T-helper 2 cell (primary cell): ENCODE measurements at regions not wholly inside any gene's neighbourhood (a gene's known extent, or its start where the extent isn't known, plus 50 kb on each side); places are given as distances from the start of the nearest gene placed in this dataset.

Experiments
- DNase-seq, 5 experiments: peaks; one replicate each; pipeline versions ENCODE4 v3.0.0 to v3.0.0-alpha.2; 2012 to 2022

DNA sequence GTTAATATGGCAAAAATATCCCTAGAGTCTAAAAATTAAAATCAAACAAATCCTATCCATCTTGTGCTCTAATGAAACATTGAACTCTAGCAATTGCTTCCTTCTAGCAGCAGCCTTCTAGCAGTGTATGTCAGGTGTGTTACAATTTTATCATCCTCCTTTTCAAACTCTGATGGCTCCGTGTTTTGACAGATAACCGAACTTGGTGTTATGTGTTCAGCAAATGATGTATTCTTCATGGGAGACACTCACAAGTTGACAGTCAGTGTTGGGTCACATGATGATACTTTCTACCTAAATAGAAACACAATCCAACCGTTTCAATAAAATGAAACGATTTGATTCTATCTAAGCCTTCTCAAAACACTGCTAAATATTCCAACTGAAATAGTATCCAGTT is 525.3 kb upstream of the NOVA1 start:
- no peak for DNase-seq

DNA sequence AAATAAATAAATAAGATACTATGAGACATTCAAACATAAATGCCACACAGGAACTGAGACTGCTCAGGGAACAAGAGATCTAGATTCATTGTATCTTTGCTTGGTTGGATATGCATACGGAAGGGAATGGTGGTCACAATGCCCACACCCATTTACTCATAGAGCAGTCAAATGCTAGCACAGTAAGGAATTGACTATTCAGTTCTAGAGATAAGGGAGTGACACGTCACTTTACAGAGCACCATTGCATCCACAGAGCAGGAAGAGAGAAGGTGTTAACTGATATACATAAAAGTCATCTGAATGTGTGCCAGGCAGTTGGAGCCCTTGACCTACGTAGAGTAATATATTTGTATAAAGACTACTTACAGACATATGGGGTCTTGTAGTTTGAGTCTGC is 530.0 kb upstream of the NOVA1 start:
- no peak for DNase-seq

DNA sequence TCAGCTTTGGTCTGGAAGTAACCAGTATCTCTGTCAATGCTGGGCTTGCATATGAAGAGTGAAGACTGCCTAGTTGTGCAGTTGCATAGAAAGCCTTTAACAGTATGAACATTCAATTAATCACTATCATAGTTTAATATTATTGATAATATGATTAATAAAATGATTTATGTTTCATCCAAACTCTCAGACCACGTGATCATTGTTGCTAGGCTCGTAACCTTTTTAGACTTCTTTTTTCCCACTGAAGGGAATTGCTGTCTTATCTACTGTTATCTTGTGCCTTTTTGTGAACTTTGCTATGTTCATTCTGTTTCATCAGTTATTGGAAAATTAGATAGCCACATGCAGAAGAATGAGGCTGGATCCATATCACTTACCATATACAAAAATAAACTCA is 536.4 kb upstream of the NOVA1 start:
- DNase-seq, result no peak

DNA sequence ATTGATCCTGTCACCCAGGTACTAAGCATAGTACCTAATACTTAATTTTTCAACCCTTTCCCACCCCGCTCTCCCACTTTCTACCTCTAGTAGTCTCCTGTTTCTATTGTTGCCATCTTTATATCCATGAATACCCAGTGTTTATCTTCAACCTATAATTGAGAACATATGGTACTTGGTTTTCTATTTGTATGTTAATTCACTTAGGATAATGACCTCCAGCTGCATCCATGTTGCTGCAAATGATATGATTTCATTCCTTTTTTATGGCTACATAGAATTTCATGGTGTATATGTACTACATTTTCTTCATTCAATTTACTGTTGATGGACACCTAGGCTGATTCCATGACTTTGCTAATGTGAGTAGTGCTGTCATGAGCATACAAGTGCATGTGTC is 547.3 kb upstream of the NOVA1 start:
- no peak for DNase-seq

DNA sequence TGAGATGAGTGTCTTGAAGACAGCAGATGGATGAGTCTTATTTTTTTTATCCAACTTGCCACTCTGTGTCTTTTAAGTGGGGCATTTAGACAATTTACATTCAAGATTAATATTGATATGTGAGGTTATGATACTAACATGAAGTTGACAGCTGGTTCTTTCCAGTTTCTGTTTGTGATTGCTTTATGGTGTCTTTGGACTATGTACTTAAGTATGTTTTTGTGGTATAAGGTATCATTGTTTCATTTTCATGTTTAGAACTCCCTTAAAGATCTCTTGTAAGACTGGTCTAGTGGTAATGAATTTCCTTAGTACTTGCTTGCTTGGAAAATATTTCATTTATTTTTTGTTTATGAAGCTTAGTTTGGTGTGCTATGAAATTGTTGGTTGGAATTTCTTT is 550.3 kb upstream of the NOVA1 start:
- DNase-seq, result no peak

DNA sequence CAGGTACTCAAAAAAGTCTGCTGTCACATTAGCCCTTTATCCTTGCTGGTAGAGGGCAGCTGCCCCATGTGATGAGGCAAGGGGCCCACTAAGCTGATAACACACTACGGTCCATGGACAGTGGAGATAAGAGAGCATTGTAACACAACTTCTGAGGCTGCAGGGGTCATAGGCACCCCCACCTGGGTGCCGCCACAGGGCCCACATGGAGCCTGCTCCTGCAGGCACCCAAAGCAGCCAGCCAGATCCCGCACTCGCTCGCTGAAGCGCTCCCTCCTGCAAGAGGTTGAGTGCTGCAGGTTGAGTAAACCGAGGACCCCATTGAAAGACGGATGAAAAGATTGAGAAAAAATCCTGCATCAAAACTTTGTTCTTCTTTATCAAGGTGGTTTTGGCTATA is 566.3 kb upstream of the NOVA1 start:
- DNase-seq, result no peak

DNA sequence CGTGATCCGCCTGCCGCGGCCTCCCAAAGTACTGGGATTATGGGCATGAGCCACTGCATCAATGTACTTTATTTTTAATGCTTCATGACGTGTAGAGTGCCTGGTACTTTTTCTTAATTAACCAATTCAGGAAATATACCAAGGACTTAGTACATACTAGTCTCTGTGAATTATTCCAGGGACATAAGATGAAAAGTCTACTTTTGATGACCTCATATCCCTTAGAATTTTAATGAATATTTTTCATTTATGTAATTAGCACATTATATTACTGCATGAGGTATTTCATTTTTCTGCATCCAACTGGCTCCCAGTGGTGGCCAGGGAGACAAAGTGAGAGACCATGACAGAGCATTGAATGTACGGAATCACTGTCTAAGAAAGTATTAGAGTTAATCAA is 577.7 kb upstream of the NOVA1 start:
- DNase-seq, result no peak

DNA sequence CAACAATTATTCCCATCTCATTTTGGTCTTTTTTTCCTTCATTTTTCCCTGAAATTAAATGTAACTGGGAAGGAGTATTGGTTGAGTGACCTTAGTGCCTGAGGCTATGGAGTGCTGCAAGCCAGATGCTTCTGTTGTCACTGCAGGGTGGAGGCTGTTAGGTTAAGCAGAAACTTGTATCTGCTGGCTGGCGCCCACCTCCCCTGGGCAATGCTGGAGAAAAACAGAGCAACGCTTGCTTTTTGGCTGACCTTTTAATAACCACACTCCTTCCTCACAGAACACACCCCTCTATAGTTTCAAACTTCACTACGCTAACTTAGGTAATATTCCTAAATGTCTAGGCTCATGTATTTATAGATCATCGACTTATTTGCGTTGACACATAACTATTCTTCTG is 583.5 kb upstream of the NOVA1 start:
- no peak for DNase-seq

DNA sequence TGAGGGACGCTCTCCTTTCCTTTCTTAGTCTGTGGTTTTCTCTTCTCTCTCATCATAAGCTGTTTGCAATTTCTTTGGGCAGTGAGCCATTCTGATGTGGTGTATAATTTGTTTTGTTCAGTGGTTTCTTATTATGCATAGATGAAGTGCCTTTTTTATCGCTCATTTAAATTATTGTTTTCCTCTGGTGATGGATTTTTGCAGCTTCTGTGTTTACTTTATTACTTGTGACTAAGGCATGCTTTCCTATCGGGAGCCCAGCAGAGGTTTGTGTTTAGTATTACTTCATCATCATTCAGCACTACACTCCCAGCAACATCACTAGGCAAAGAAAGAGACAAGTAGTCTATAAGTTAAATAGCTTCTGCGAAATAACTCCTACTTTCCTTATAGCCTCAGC is 586.6 kb upstream of the NOVA1 start:
- DNase-seq, result no peak

DNA sequence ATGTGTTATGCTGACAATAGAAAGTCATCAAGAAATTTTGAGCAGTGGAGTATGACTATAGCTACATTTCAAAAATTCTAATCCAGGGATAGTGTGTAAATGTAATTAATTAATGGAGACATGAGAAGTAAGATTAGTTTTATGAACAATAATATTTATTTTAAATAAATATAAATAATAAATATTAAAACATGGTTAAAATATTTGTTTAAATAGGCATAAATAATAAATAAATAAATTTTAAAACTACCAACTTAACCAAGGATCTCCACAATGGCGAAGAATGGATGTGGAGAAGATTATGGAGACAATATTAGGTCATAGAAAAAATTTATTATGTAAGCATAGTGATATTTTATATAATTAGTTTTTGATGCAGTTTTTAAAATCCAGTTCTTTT is 588.2 kb upstream of the NOVA1 start:
- DNase-seq, result no peak

DNA sequence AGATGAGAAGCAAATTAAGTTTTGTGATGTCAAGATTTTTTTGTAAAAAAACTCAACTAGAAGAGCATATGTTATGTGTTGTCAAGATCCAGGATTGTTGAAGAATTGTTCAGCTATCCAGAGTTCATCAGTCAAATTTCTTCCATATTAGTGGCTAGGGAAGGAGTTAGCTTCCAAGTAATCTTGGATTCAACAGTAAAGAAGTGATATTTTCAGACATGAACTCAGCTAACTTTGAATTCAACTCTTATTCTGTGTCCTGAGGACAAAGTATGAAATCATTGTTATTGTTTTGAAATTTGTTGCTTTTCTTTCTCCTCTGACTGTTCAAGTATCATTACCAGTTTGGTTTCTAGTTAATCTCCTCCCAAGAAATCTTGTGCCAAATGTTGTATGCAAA is 589.3 kb upstream of the NOVA1 start:
- DNase-seq, result no peak

DNA sequence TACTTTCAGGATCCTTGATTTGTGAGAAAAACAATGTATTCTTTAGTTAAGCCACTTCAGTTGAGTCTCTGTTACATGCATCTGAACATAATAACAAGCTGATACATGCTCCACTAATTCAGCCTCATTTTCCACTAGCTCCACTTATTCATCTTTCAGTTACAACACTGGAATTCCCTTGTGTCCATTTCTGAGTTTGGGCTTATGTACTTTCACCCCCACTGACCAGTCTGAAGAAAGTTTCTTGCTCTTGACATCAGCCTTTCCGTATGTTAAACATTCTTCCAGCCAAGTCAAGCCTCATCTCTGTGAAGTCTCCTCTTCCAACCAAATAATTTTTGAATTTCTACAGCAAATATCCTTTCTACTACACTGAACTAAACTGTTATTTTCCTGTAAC is 592.5 kb upstream of the NOVA1 start:
- DNase-seq, result no peak

DNA sequence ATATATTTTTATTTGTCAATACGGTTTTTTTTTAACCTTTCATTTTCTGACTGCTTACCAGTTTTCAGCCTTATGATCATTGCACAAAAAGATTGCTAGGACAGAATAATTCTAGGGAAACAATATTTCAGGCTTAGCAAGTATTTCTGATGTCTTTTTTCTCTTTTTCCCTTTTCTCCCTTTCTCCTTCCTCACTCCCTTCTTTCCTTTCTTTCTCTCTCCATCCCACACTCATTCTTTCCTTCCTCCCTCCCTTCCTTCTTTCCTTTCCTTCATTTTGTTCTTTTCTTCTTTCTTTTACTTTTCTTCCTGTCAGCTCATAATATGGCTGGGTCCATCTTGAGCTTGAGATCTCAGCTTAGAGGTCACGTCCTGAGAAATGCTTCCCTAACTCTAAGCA is 601.4 kb upstream of the NOVA1 start:
- no peak for DNase-seq

DNA sequence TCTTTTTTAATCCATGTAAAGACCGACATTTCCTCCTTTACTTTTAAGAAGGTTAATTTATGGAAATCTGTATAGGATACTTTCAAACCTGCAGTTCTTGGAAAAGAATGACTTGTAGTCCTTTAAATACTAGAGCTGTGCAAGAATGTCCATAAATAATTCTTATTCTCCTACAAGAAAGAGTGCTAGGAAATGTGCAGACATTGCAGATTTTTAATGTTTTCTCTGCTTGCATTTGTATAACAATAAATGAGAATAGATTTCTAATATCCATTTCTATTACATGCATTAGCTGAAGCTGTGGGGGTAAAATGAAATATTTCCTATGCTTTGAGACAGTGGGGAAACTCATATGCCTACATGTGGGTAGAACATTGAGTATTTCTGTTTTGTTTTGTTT is 607.2 kb upstream of the NOVA1 start:
- no peak for DNase-seq

DNA sequence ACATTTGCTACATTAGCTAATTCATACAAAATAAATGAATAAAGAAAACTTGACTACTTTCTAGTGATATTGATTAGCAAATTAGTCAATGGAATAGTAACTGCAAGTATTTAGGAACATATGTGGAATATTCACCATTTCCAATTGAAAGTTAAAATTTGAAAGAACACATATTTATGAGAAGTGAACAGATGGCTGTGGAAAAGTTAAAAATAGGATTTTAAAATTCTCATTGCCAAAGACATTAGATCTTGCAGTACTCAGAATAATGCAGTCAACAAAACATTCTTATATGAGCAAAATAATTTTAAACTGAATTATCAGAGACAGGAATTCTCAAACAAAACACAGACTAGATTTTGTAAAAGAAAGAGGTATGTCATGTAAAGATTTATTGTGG is 613.9 kb upstream of the NOVA1 start:
- no peak for DNase-seq

DNA sequence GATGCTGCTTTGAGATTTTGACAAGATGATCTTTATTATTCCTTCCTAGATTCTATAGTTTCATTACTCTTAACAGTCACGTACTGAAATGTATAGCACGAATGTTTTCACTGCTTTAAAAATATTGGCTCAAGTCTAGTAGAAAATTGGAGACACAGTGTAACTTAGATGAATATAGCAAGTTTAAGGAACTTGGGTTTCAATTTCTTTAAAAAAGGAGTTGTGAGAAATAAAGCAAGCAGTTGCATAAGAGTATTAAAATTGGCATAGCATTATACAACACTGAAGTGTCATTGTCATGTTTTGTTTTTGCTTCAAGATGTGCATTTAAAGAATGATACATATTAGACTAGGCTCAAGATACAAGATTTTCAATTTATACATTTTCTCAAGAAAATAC is 624.8 kb upstream of the NOVA1 start:
- no peak for DNase-seq

DNA sequence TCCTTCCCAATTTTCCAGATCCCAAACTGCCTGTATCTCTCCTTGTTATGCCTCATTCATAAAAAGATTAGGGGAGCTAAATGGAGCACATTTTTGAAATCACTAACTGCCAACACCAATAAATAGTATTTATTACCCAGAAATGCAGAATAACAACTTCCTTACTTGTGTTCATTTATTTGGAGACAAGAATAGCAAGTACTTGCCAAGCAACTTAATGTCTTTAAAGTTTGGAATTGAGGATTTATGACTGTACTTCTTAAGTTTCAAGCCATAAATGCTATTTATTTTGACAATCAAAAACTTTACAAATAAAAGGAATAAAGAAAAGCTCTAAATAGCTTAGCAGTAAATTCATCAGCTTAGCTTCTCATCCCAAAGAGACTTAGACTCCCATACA is 626.1 kb upstream of the NOVA1 start:
- DNase-seq, result no peak

DNA sequence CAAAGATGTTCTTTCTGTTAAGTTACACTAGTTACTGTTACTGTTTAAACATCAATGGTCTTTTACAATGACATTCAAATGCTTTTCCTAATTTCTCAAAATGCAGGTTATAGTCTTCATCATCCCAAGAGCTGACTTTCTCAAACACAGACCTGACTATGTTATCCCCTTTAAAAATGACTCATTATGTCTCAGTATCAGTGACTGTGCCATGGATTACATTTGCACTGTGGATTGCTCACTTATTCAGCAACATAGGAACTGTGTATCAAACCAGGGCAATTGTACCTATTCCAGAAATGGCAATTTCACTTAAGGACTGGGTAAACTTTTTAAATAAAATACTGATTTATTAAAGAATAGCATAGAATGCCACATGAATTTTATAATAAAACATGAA is 630.2 kb upstream of the NOVA1 start:
- DNase-seq, result no peak

DNA sequence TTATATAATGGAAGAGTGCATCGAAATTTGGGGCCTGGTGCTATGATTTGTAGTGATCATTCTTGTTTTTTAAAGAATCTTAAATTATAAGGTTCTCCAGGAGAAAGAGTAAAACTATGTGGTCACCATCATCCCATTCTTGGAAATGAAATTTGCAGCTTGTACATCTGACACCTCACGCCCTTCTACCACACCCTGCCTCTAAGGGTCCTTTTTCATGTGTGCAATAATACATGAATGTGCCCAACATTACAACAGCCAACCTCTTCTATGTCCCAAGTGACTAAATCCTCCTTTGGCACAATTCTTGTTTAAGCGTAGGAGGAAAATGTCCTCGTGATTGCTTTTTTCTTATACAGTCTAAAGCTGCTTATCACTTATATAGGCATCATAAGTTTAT is 636.5 kb upstream of the NOVA1 start:
- no peak for DNase-seq

DNA sequence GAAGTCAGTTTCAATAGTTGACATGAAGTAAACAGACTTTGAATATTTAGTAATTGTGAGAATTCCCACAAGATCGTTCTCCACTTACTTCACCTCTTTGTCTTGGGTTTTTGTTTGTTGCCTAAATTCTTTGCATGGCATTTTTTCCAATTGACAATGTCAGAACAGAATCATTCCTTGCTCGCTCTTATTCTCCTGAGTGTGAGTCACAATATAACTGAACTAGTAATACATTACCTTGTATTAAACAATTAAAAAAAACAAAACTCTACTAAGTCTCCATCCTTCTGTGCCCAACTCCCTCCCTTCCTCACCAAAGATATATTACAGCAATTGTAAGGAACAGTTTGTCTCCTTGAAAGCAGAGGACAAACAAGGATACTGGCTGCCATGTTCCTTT is 638.8 kb upstream of the NOVA1 start:
- no peak for DNase-seq

DNA sequence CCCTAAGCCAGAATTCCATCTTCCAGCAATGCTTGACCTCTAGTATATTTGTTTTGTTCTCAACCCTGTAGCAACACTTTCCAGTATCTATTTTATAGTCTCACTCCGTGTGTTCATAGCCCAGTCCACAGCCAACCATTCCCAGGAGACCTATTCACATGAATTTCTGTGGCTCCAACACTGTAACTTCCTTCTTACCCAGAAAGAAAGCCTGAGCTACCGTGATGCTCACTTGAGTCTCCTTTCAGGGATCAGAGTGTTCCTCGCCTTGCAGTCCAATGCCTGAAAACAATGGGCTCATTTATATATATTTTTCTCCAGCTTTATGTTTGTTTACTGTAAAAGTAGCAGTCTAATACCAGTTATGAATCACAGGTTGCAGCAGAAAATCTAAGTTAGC is 645.0 kb upstream of the NOVA1 start:
- DNase-seq, result no peak

DNA sequence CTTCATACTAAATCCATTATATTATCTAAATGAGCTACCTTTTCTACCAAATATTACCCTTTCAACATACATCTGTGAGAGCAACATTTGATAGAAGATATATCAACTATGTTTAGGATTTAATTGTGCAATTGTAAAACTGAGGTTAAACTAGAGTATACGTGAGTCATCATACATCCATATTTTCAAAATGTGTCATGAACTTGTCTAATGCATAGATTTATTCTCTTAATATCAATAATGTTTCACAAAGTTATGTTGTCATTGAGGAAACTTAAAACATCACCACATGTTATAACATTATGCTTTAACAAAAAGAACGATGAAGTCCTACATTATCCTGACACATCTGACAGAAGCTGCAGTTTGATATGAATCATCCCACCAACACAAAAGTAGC is 645.5 kb upstream of the NOVA1 start:
- DNase-seq, result no peak

DNA sequence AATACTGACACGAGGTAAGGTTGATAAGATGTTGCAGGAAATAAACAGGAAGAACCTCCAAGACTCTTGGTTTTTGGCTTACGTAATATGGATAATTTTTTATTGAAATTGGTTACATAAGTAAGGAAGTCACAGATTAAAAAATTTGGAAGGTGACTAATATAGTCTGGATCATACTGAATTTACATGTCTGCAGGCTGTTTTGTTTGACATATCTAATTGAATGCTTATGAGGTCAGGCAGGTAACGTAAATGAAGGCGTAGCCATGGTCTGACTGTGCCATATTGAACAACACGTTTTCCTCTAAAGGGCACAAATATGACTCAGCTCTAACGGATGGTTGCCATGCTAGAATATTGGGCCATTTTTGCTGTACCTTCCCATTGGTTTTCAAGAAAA is 648.1 kb upstream of the NOVA1 start:
- DNase-seq, result no peak

DNA sequence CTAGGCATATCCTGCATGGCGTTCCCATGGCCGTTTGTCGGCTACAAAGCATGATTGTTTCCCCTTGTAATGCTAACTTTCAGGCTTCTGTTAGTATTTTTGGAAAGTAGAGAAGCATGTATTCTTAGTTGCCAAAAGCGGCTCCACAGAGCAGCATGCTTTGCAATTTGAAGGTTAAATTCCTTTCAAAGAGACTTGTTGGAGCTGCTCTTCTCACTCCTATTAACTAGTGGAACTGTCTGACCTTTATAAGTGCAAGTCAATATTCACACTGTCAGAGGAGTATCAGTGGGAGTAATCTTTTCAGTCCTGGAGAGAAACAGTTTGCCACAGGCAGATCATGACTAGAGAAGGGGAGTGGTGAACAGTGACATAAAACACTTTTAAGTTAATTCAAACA is 656.1 kb upstream of the NOVA1 start:
- no peak for DNase-seq

DNA sequence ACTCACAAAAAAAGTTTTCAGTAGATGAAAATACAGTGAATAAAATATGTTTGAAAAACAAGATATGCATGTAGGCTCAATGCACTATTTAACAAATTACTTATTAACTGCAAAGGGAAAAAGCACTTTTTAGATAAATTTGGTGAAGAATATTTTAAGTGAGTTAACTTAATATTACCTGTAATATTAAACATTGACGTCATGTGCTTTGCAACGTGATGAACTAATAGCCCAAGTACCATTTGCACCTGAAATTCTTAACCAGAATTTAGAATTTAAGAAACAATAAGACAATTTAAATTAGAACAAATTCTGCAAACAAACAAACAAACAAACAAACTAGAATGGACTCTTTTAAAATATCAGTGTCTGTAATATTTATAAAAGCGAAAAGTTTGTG is 659.0 kb upstream of the NOVA1 start:
- no peak for DNase-seq

DNA sequence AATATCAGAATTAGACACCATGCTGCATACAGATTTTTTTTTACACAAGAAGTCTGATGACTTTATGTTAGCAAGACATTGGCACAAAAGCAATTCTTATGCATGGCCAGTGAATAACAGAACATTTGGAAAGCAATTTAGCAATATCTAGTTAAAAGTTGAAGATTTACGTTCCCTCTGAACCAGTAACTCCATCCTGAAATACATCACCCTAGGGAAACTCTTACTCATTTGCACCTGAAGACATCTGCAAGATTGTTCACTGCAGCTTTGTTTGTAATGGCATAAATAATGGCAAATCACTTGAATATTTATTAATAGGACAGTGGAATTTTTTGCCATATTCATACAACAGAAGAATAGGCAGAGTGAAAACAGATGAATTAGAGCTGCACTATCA is 670.0 kb upstream of the NOVA1 start:
- DNase-seq, result no peak
